ENCODE measurements at regions not wholly inside any gene's neighbourhood (a gene's known extent, or its start where the extent isn't known, plus 50 kb on each side); places are given as distances from the start of the nearest gene placed in this dataset.
"Not testable (repeated sequence)": the region's sequence is repeated elsewhere in the genome, so short reads cannot be mapped to it uniquely, and the experiment has no call there.

DNA sequence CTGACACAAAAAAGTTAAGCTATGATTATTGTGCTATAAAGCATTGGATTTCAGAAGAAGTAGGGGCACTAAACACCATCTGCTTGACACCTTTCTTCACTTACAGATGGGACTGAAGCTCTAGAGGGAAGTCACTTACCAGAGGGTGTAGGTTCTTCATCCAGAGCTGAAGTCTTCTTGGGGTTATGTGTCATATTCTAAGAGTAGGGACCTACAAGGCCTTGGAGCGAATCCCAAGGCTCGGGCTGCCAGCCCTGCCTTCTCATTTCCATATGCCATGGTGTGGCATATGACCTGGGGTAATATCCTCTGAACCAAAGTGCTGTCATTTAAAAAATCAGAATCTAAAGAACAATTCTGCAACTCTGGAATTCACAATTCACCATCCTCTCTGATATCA is 2773.4 kb upstream of the TPTE start:
- TF ChIP-seq CTCF (IDR thresholded peaks at IDR 0.05); RCOR1 (IDR thresholded peaks at IDR 0.05; ENCODE audit: low read depth, low read length); NPAS2 (CRISPR knock-in tag; IDR thresholded peaks at IDR 0.05; ENCODE audit: borderline replicate concordance); ESRRA (IDR thresholded peaks at IDR 0.05; ENCODE audit: borderline replicate concordance, low read length); JUN (IDR thresholded peaks at IDR 0.05); CHD4 (IDR thresholded peaks at IDR 0.05; ENCODE audit: borderline replicate concordance); MAFK (IDR thresholded peaks at IDR 0.05; ENCODE audit: partially characterized antibody); CEBPB (IDR thresholded peaks at IDR 0.05): not testable (repeated sequence)
- TF ChIP-seq, protein P1, sequence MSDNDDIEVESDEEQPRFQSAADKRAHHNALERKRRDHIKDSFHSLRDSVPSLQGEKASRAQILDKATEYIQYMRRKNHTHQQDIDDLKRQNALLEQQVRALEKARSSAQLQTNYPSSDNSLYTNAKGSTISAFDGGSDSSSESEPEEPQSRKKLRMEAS (IDR thresholded peaks at IDR 0.05) = not testable (repeated sequence)
